Suprapubic skin (tissue), 3 donors: ENCODE measurements at regions not wholly inside any gene's neighbourhood (a gene's known extent, or its start where the extent isn't known, plus 50 kb on each side); places are given as distances from the start of the nearest gene placed in this dataset.

Source experiments
- CTCF ChIP-seq, 2 donors: fragments of 200-600 bp in 1 of 2; fragments of 450-650 bp in 1 of 2; sonication (generic) in 1 of 2; IDR thresholded peaks; one replicate each; pipeline ENCODE4 v1.5.1; 2016 to 2019; ENCODE audit warnings: antibody characterized with exemption in 2 of 2, mild to moderate bottlenecking in 1 of 2, moderate library complexity in 1 of 2
- EP300 ChIP-seq: sonication (generic); formaldehyde crosslinking; IDR thresholded peaks from one replicate; pipeline ENCODE4 v1.6.1; 2017; ENCODE audit warnings: antibody characterized with exemption
- POLR2A ChIP-seq, 2 donors: fragments of 450-650 bp; IDR thresholded peaks; one replicate each; pipeline ENCODE4 v1.6.1; 2017; ENCODE audit warnings: antibody characterized with exemption in 2 of 2, mild to moderate bottlenecking in 2 of 2, moderate library complexity in 2 of 2

- TF ChIP-seq CTCF (IDR thresholded peaks at IDR 0.05), result no peak
- no peak for TF ChIP-seq POLR2A (IDR thresholded peaks at IDR 0.05)
- TF ChIP-seq EP300, result no peak
Observed at GRCh38 chr13:73695325-73695724, 438.9 kb downstream of the KLF12 start.
